GM12874 (cell line): ENCODE measurements at regions not wholly inside any gene's neighbourhood (a gene's known extent, or its start where the extent isn't known, plus 50 kb on each side); places are given as distances from the start of the nearest gene placed in this dataset.

Experiments
- TF ChIP-seq, protein P1 (sequence below): IDR thresholded peaks from 2 replicates; pipeline ENCODE4 v1.5.1; 2011; ENCODE audit warnings: low read depth, mild to moderate bottlenecking, control low read depth, low read length, moderate library complexity; ENCODE audit not compliant: insufficient read depth

- TF ChIP-seq, protein P1, sequence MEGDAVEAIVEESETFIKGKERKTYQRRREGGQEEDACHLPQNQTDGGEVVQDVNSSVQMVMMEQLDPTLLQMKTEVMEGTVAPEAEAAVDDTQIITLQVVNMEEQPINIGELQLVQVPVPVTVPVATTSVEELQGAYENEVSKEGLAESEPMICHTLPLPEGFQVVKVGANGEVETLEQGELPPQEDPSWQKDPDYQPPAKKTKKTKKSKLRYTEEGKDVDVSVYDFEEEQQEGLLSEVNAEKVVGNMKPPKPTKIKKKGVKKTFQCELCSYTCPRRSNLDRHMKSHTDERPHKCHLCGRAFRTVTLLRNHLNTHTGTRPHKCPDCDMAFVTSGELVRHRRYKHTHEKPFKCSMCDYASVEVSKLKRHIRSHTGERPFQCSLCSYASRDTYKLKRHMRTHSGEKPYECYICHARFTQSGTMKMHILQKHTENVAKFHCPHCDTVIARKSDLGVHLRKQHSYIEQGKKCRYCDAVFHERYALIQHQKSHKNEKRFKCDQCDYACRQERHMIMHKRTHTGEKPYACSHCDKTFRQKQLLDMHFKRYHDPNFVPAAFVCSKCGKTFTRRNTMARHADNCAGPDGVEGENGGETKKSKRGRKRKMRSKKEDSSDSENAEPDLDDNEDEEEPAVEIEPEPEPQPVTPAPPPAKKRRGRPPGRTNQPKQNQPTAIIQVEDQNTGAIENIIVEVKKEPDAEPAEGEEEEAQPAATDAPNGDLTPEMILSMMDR, result no peak
Observed at GRCh38 chr13:86584301-86584700, 785.1 kb upstream of the SLITRK6 start.

- TF ChIP-seq, protein P1, result no peak
Observed at GRCh38 chr13:86585835-86586234, 786.6 kb upstream of the SLITRK6 start.

- TF ChIP-seq, protein P1, result no peak
Observed at GRCh38 chr13:86591862-86592261, 792.6 kb upstream of the SLITRK6 start.

- TF ChIP-seq, protein P1, result no peak
Observed at GRCh38 chr13:86601351-86601750, 802.1 kb upstream of the SLITRK6 start.

DNA sequence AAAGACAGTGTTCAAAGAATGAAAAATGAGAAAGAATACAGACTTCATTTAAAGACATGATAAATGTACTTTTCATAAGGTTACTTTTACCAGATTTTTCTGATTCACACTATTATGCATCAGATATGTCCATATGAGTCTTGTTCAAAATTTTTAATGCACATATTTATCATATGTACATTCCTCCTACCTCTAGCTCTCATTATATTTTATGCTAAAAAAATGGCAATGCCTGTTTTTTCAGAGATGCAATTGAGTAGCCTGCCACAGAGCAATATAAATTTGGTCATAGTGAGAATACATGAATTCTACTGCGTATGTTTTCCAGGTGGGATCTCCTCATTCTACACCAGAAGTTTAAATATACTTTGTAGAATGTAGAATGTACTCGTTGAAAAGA lies 807.0 kb upstream of the SLITRK6 start:
- TF ChIP-seq, protein P1, result no peak

DNA sequence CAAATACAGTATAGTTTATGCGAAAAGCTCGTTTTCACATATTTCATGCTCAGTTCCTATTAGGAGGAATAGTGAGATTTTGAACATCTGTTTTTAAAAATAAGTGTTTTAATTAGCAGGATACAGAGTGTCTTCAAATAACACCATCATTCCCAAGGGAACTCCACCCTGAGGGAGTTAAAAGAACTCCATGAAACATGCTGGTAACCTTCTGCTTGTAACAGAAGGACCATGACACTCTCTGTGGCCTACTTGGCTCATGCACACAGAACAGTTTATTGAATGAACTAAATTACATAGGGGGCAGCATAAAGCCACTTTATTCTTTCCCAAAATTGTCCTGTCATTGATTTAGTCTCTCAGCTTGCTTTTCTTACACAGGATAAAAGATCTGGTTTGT lies 809.5 kb upstream of the SLITRK6 start:
- TF ChIP-seq, protein P1, result no peak

GRCh38 chr13:86633346-86633745 lies 834.1 kb upstream of the SLITRK6 start:
- TF ChIP-seq, protein P1, result no peak

DNA sequence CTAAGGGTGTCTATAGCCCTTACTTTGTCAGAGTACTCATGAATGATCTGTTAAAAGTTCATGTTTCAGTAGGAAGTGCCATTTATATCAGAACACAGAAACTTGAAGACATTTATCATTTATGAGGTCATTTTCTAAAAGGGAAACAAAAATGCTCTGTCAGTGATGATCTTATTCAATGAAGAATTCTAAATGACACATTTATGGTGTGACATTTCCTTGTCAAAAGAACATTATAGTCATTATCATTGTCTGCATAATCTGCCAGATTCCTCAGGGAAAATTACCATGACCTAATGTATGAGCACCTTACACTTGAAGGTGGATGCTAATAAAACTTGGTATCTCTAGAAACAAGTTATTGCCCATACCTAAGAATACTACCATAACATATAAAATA lies 853.8 kb upstream of the SLITRK6 start:
- TF ChIP-seq, protein P1, result no peak
